Kidney (tissue), 13 donors: ENCODE measurements at regions not wholly inside any gene's neighbourhood (a gene's known extent, or its start where the extent isn't known, plus 50 kb on each side); places are given as distances from the start of the nearest gene placed in this dataset.

Experiments
- DNase-seq, 5 donors: peaks; one replicate each; pipeline ENCODE4 v3.0.0-alpha.2; 2013 to 2020
- FAIRE-seq: peaks from 2 replicates; lab custom pipeline; 2012; peaks lifted over from hg19 to GRCh38; lab: Jason Lieb, UNC
- H3K27ac ChIP-seq, 2 donors: one replicate each; pipeline ENCODE4 v1.7.0; 2013; ENCODE audit warnings: low read depth in 2 of 2, low read length in 2 of 2, inconsistent platforms in 1 of 2
- H3K27me3 ChIP-seq: one replicate; pipeline ENCODE4 v1.7.1; 2013; ENCODE audit warnings: low read length, inconsistent platforms; ENCODE audit not compliant: control insufficient read depth, insufficient read depth
- H3K36me3 ChIP-seq, 3 donors: one replicate each; pipeline versions ENCODE4 v1.7.0 to v1.7.1; 2013; ENCODE audit warnings: low read length in 3 of 3, control low read depth in 1 of 3, inconsistent platforms in 1 of 3; ENCODE audit not compliant: insufficient read depth in 3 of 3, control insufficient read depth in 2 of 3
- H3K4me1 ChIP-seq, 3 donors: one replicate each; pipeline versions ENCODE4 v1.7.0 to v1.7.1; 2013; ENCODE audit warnings: low read length in 3 of 3, inconsistent platforms in 1 of 3, low read depth in 1 of 3; ENCODE audit not compliant: control insufficient read depth in 2 of 3, insufficient read depth in 2 of 3
- H3K4me3 ChIP-seq, 3 donors: one replicate each; pipeline versions ENCODE4 v1.7.0 to v1.8.1; 2013; ENCODE audit warnings: low read length in 3 of 3, control low read depth in 1 of 3, inconsistent platforms in 1 of 3
- H3K9ac ChIP-seq, 3 donors: one replicate each; pipeline versions ENCODE4 v1.7.0 to v1.7.1; 2013; ENCODE audit warnings: low read length in 3 of 3, control low read depth in 1 of 3, inconsistent platforms in 1 of 3
- H3K9me3 ChIP-seq, 3 donors: one replicate each; pipeline versions ENCODE4 v1.7.0 to v1.7.1; 2013; ENCODE audit warnings: low read length in 3 of 3, control low read depth in 1 of 3, inconsistent platforms in 1 of 3; ENCODE audit not compliant: control insufficient read depth in 2 of 3, insufficient read depth in 1 of 3
- intact Hi-C: fragments of 100-400 bp; cut with DNase I; formaldehyde crosslinking; loops from one replicate; pipeline ENCODE4 v1.11.1; 2022
- TF ChIP-seq, protein P1 (sequence below): IDR thresholded peaks from 3 replicates; pipeline ENCODE4 v1.5.1; 2012; ENCODE audit warnings: mild to moderate bottlenecking, moderate library complexity, borderline replicate concordance; ENCODE audit not compliant: insufficient read depth; ENCODE audit errors: extremely low read depth
- donor health status: control.
- donor health status: control.
- donor health status: control.
- donor health status: control.
- donor health status: control.
- donor health status: DM: yes; HTN: yes; CAD: no.
- donor health status: Normal renal cell carcinoma (clear cell type).

DNA sequence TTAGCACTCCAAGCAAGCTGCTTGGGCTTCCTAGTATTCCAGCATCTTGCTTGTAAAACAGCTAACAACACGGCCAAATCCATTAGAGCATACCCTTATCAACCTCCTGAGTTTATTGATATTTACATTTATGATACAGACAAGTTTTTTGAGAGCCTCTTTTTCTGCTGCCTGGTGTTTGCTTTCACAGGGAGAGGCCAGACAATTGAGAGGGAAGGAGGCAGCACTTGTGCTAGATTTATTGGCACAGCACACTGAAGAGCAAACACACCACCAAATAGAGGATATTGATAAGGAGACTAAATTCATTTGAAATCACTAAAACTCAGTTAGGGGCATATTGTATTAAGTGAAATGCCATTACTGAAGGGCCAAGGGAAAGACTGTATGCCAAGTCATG lies 1142.3 kb upstream of the FANCL start:
- H3K4me3 ChIP-seq: no peak overlapping the region
- no peaks in the 10 kb centered on the region for H3K4me1 ChIP-seq
- no peaks in the 10 kb centered on the region for H3K36me3 ChIP-seq
- H3K27me3 ChIP-seq: no peaks in the 10 kb centered on the region
- H3K9me3 ChIP-seq: peaks cover 0 to 1% (median 0%) of the 10 kb centered on the region in 3 donors
- intact Hi-C loops: no loop called here
- no peak overlapping the region for H3K9ac ChIP-seq
- no peak for DNase-seq
- H3K27ac ChIP-seq: no peak overlapping the region
- no peak for FAIRE-seq
- TF ChIP-seq, protein P1, sequence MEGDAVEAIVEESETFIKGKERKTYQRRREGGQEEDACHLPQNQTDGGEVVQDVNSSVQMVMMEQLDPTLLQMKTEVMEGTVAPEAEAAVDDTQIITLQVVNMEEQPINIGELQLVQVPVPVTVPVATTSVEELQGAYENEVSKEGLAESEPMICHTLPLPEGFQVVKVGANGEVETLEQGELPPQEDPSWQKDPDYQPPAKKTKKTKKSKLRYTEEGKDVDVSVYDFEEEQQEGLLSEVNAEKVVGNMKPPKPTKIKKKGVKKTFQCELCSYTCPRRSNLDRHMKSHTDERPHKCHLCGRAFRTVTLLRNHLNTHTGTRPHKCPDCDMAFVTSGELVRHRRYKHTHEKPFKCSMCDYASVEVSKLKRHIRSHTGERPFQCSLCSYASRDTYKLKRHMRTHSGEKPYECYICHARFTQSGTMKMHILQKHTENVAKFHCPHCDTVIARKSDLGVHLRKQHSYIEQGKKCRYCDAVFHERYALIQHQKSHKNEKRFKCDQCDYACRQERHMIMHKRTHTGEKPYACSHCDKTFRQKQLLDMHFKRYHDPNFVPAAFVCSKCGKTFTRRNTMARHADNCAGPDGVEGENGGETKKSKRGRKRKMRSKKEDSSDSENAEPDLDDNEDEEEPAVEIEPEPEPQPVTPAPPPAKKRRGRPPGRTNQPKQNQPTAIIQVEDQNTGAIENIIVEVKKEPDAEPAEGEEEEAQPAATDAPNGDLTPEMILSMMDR: no peak

DNA sequence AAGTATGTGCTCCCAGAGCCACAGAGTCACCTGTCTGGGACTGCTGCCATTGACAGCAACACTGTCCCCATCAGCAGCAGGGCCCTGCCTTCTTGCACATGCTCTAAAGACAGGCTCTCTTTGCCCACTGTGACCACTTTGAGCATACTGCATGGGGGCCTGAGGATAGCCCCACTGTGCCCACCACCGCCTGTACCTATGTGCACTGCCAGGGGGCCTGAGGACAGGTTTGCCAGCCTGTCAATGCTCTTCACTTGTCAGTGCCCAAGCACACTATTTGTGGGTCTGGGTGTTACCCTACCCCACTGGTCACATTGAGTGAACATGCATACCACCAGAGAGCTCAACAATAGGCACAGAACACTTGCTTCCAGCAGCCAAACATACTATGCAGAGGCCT lies 1137.0 kb upstream of the FANCL start:
- no peaks in the 10 kb centered on the region for H3K27me3 ChIP-seq
- H3K9me3 ChIP-seq: peaks cover 0 to 2% (median 0%) of the 10 kb centered on the region in 3 donors
- H3K36me3 ChIP-seq: no peaks in the 10 kb centered on the region
- DNase-seq: peak in 1 of 5 donors; percentile 22
- H3K27ac ChIP-seq: no peak overlapping the region
- no peak for FAIRE-seq
- intact Hi-C loops: no loop called here
- TF ChIP-seq, protein P1: no peak
- no peak overlapping the region for H3K4me3 ChIP-seq
- H3K9ac ChIP-seq: no peak overlapping the region
- H3K4me1 ChIP-seq: no peaks in the 10 kb centered on the region

DNA sequence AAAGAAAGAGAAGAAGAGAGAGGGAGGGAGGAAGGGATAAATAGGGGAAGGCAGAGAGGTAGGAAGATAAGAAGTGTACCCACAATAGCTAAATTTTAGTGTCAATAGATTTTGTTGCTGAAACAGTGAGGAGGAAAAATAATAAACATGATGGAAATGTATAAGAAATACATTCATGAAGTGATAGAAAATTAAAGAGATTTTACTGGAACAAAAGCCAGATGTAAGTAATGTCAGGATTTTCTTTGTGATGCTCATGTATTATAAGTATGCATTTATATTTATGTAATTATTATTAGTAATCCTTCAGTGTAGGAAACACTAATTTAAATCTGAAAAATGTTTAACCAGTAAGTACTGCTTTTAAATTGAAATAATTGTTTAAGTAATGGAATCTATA lies 1125.2 kb upstream of the FANCL start:
- TF ChIP-seq, protein P1: no peak
- Histone ChIP-seq H3K9ac (no peak overlapping the region), H3K27me3 (no peaks in the 10 kb centered on the region), H3K36me3 (no peaks in the 10 kb centered on the region), H3K9me3 (no peaks in the 10 kb centered on the region), H3K27ac (no peak overlapping the region), H3K4me1 (no peaks in the 10 kb centered on the region), H3K4me3 (no peak overlapping the region)
- intact Hi-C loops: no loop called here
- DNase-seq (no peak), FAIRE-seq (no peak)

DNA sequence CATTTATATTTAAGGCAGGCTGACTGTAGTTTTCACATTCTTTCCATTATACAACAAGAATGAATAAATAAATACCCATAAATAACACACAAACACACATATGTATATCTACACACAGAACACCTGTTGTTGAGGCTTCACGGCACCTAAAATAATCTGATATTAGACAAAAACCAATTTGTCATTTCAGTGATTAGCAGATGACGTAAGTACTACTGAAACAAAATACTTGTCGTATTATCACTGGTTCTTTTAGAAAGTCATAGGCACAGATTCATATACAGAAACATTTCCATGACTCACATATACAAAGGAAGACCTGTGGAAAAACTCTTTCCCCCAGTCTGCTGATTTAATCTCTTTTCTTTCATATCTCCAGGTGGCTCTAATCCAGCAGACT lies 1113.4 kb upstream of the FANCL start:
- Histone ChIP-seq H3K4me3 (no peak overlapping the region), H3K9me3 (no peaks in the 10 kb centered on the region), H3K4me1 (no peaks in the 10 kb centered on the region), H3K27ac (no peak overlapping the region), H3K9ac (no peak overlapping the region), H3K27me3 (no peaks in the 10 kb centered on the region), H3K36me3 (no peaks in the 10 kb centered on the region)
- no peak for DNase-seq
- FAIRE-seq: no peak
- intact Hi-C loops: no loop called here
- TF ChIP-seq, protein P1: no peak
